ENCODE measurements at regions not wholly inside any gene's neighbourhood (a gene's known extent, or its start where the extent isn't known, plus 50 kb on each side); places are given as distances from the start of the nearest gene placed in this dataset.

- Histone ChIP-seq H3K9me2 (no peaks in the 10 kb centered on the region), H3F3A (replicated peaks; ENCODE audit: insufficient read depth) (no peaks in the 10 kb centered on the region), H3K27ac (ENCODE audit: low read depth in 2 of 2, low read length in 1 of 2) (no peak overlapping the region), H2AFZ (ENCODE audit: low read depth) (no peak overlapping the region), H3K9ac (no peak overlapping the region), H3K4me2 (no peak overlapping the region), H3K27me3 (ENCODE audit: insufficient read depth) (no peaks in the 10 kb centered on the region), H3K9me3 (no peaks in the 10 kb centered on the region), H3K4me1 (ENCODE audit: control insufficient read depth in 1 of 2, insufficient read depth in 2 of 2, low read depth in 1 of 2, low read length in 1 of 2) (no peaks in the 10 kb centered on the region; a peak in 1 of 4 replicates), H3K4me3 (ENCODE audit: low read depth in 2 of 2, low read length in 1 of 2) (no peak overlapping the region), H4K20me1 (ENCODE audit: insufficient read depth) (no peaks in the 10 kb centered on the region), H3K79me2 (ENCODE audit: insufficient read depth) (no peaks in the 10 kb centered on the region), H3K36me3 (replicated peaks in 1 of 2; ENCODE audit: control insufficient read depth in 1 of 2, insufficient read depth in 2 of 2, low read length in 1 of 2) (no peaks in the 10 kb centered on the region)
- 80% methylated on average over 4 of the region's 4 CpGs for WGBS (ENCODE audit: low lambda C conversion rate)
- ChIA-PET CTCF (no interaction called here), POLR2A (no interaction called here)
- no peak for DNase-seq
- no peak for TF ChIP-seq RFX5 (IDR thresholded peaks at IDR 0.05; ENCODE audit: low read length)
- no peak for TF ChIP-seq EP300 (IDR thresholded peaks at IDR 0.05; ENCODE audit: borderline replicate concordance in 1 of 2, low read depth in 1 of 2, low read length in 1 of 2)
- no peak for TF ChIP-seq EZH2phosphoT487 (IDR thresholded peaks at IDR 0.05; ENCODE audit: borderline replicate concordance, low read depth)
- TF ChIP-seq CHD2 (IDR thresholded peaks at IDR 0.05; ENCODE audit: low read length, partially characterized antibody), result no peak
- no peak for TF ChIP-seq SIN3A (IDR thresholded peaks at IDR 0.05; ENCODE audit: borderline replicate concordance, low read depth, low read length)
- TF ChIP-seq USF2 (IDR thresholded peaks at IDR 0.05; ENCODE audit: borderline replicate concordance, low read depth, low read length), result no peak
Measured at GRCh38 chr1:212225871-212226302, 59.3 kb upstream of the PPP2R5A start.

GRCh38 chr1:212226467-212226866 lies 58.7 kb upstream of the PPP2R5A start:
- H3K4me1 ChIP-seq (ENCODE audit: control insufficient read depth in 1 of 2, insufficient read depth in 2 of 2, low read depth in 1 of 2, low read length in 1 of 2), result no peaks in the 10 kb centered on the region; a peak in 1 of 4 replicates
- H3K4me2 ChIP-seq, result no peak overlapping the region
- no peaks in the 10 kb centered on the region for H3K36me3 ChIP-seq (replicated peaks in 1 of 2; ENCODE audit: control insufficient read depth in 1 of 2, insufficient read depth in 2 of 2, low read length in 1 of 2)
- H3F3A ChIP-seq (replicated peaks; ENCODE audit: insufficient read depth), result no peaks in the 10 kb centered on the region
- no peak for DNase-seq
- ChIA-PET POLR2A (no interaction called here), CTCF (no interaction called here)
- H3K4me3 ChIP-seq (ENCODE audit: low read depth in 2 of 2, low read length in 1 of 2), result no peak overlapping the region
- WGBS (ENCODE audit: low lambda C conversion rate), result 88% methylated on average over 3 of the region's 3 CpGs
- no peak overlapping the region for H3K27ac ChIP-seq (ENCODE audit: low read depth in 2 of 2, low read length in 1 of 2)
- H3K79me2 ChIP-seq (ENCODE audit: insufficient read depth), result no peaks in the 10 kb centered on the region
- H3K9ac ChIP-seq, result no peak overlapping the region
- H3K27me3 ChIP-seq (ENCODE audit: insufficient read depth), result no peaks in the 10 kb centered on the region
- TF ChIP-seq MAX (IDR thresholded peaks at IDR 0.05; ENCODE audit: low read depth) (no peak), CHD2 (IDR thresholded peaks at IDR 0.05; ENCODE audit: low read length, partially characterized antibody) (no peak), EZH2phosphoT487 (IDR thresholded peaks at IDR 0.05; ENCODE audit: borderline replicate concordance, low read depth) (no peak), RFX5 (IDR thresholded peaks at IDR 0.05; ENCODE audit: low read length) (no peak), USF1 (IDR thresholded peaks at IDR 0.05; ENCODE audit: borderline replicate concordance, low read depth) (no peak), MXI1 (IDR thresholded peaks at IDR 0.05; ENCODE audit: low read depth, low read length) (no peak), RCOR1 (IDR thresholded peaks at IDR 0.05; ENCODE audit: low read length) (no peak), FOSL2 (IDR thresholded peaks at IDR 0.05; ENCODE audit: borderline replicate concordance, low read depth) (no peak), IRF3 (IDR thresholded peaks at IDR 0.05; ENCODE audit: low read depth, low read length) (no peak), RXRA (IDR thresholded peaks at IDR 0.05; ENCODE audit: borderline replicate concordance, low read depth) (no peak), TCF12 (IDR thresholded peaks at IDR 0.05) (no peak), REST (IDR thresholded peaks at IDR 0.05; ENCODE audit: low read depth, low read length) (no peak), SIN3A (IDR thresholded peaks at IDR 0.05; ENCODE audit: borderline replicate concordance, low read depth, low read length) (no peak), YY1 (IDR thresholded peaks at IDR 0.05; ENCODE audit: low read depth) (no peak), NFIC (IDR thresholded peaks at IDR 0.05; ENCODE audit: borderline replicate concordance) (no peak)
- H3K9me2 ChIP-seq, result no peaks in the 10 kb centered on the region
- no peaks in the 10 kb centered on the region for H4K20me1 ChIP-seq (ENCODE audit: insufficient read depth)
- no peak overlapping the region for H2AFZ ChIP-seq (ENCODE audit: low read depth)
- no peaks in the 10 kb centered on the region for H3K9me3 ChIP-seq

All from SK-N-SH (cell line).